Kidney epithelial cell (primary cell): ENCODE measurements at regions not wholly inside any gene's neighbourhood (a gene's known extent, or its start where the extent isn't known, plus 50 kb on each side); places are given as distances from the start of the nearest gene placed in this dataset.
A peak's percentile ranks its signal among the peaks of the same experiment; 100 is the strongest.
"Not testable (repeated sequence)": the region's sequence is repeated elsewhere in the genome, so short reads cannot be mapped to it uniquely, and the experiment has no call there.

ENCODE experiments used
- DNase-seq: peaks from one replicate; pipeline ENCODE4 v3.0.0-alpha.2; 2010; ENCODE audit warnings: low read depth
- H3K27me3 ChIP-seq: 2 replicates; pipeline ENCODE4 v1.6.0; 2011; ENCODE audit warnings: low read length; ENCODE audit not compliant: control insufficient read depth, insufficient read depth
- H3K36me3 ChIP-seq: 2 replicates; pipeline ENCODE4 v1.5.1; 2011; ENCODE audit warnings: low read length; ENCODE audit not compliant: control insufficient read depth, insufficient read depth
- H3K4me3 ChIP-seq: 2 replicates; pipeline ENCODE4 v1.5.1; 2011; ENCODE audit warnings: low read depth, mild to moderate bottlenecking, control low read depth, low read length
- TF ChIP-seq, protein P1 (sequence below): IDR thresholded peaks from 2 replicates; pipeline ENCODE4 v1.5.1; 2011; ENCODE audit warnings: mild to moderate bottlenecking, moderate library complexity, low read length, control low read depth, inconsistent platforms; ENCODE audit not compliant: insufficient read depth, poor library complexity, severe bottlenecking

DNA sequence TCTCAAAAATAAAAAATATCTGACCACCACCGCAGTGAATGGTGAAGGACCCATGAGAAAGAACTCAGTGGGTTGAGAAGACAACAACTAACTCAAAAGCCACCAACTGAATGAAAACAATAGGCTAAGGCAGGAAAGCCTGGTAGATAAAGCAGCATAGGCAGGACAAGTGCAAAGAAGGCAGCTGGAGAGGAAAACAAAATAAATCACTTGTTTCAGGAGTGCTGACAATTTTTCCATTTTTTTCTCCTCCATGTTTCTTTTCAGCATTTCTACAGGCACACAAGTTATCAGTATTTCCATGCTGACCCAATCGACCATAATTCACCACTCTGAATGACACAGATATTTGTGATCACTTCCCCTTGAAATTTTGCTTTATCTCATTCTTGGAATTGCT lies 597.8 kb downstream of the LIG4 start:
- no peak for DNase-seq
- Histone ChIP-seq H3K27me3 (no peaks in the 10 kb centered on the region), H3K4me3 (no peak overlapping the region), H3K36me3 (no peaks in the 10 kb centered on the region)
- TF ChIP-seq, protein P1, sequence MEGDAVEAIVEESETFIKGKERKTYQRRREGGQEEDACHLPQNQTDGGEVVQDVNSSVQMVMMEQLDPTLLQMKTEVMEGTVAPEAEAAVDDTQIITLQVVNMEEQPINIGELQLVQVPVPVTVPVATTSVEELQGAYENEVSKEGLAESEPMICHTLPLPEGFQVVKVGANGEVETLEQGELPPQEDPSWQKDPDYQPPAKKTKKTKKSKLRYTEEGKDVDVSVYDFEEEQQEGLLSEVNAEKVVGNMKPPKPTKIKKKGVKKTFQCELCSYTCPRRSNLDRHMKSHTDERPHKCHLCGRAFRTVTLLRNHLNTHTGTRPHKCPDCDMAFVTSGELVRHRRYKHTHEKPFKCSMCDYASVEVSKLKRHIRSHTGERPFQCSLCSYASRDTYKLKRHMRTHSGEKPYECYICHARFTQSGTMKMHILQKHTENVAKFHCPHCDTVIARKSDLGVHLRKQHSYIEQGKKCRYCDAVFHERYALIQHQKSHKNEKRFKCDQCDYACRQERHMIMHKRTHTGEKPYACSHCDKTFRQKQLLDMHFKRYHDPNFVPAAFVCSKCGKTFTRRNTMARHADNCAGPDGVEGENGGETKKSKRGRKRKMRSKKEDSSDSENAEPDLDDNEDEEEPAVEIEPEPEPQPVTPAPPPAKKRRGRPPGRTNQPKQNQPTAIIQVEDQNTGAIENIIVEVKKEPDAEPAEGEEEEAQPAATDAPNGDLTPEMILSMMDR, result no peak

DNA sequence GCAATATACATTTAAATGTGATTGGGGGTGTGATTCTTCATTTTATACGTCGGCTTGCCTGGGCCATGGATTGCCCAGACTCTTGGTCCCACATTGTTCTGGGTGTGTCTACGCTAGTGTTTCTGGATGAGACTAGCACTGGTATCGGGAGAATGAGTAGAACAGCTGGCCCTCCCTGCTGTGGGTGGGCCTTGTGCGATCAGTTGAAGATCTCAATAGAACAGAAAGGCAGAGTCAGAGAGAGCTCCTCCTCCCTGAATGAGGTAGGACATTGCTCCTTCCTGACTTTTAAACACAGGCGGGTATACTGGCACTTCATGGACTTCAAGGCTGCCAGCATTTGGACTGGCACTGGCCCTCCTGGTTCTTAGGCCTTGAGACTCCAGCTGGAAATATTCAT lies 603.0 kb downstream of the LIG4 start:
- TF ChIP-seq, protein P1, result no peak
- no peak overlapping the region for H3K4me3 ChIP-seq
- no peak for DNase-seq
- H3K36me3 ChIP-seq, result no peaks in the 10 kb centered on the region
- H3K27me3 ChIP-seq, result no peaks in the 10 kb centered on the region

DNA sequence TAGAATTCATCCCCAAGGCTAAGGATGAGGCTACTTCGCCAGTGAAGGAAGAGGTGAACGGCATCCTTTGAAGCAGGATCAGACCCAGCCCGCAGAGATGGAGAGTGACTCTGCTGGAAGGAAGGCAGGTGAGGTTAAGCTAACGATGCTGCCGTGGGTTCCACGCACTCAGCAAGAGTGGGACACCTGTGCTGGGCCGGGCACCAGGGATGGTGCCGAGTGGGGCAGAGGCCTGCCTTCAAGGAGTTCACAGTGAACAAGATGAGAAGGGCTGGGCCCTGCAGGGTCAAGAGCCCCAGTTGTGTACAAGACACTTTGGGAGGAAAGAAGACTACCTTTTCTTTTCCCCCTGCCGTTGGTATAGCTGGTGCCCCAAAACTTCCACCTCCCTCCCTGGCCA lies 606.6 kb downstream of the LIG4 start:
- no peaks in the 10 kb centered on the region for H3K36me3 ChIP-seq
- H3K27me3 ChIP-seq, result no peaks in the 10 kb centered on the region
- TF ChIP-seq, protein P1, result no peak
- DNase-seq, result no peak
- no peak overlapping the region for H3K4me3 ChIP-seq

DNA sequence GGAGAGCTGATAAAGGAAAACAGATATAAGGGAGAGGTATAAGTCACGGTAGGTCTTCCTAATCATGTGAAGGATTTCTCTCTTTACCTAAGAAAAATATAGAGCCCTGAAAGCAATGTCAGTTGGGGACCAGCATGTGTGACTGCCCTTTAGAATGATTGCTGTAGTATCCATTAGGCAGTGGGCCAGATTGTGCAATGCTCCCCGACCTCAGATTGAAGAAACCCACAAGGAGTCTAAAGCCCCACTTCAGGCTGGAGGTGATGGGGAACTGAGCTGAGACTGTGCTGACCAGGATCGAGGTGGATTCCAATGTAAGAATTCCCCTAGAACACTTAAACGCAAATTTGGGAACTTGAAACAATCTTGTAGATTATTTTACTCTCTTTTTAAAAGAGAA lies 614.4 kb downstream of the LIG4 start:
- no peaks in the 10 kb centered on the region for H3K36me3 ChIP-seq
- no peak for DNase-seq
- no peaks in the 10 kb centered on the region for H3K27me3 ChIP-seq
- H3K4me3 ChIP-seq, result no peak overlapping the region
- TF ChIP-seq, protein P1, result no peak

DNA sequence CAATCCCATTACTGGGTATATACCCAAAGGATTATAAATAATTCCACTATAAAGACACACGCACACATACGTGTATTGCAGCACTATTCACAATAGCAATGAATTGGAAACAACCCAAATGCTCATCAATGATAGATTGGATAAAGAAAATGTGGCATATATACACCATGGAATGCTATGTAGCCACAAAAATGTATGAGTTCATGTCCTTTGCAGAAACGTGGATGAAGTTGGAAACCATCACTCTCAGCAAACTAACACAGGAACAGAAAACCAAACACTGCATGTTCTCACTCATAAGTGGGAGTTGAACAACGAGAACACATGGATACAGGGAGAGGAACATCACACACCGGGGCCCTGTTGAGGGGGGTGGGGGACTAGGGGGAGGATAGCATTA lies 619.0 kb downstream of the LIG4 start:
- not testable (repeated sequence) for H3K36me3 ChIP-seq, H3K27me3 ChIP-seq, DNase-seq, H3K4me3 ChIP-seq

DNA sequence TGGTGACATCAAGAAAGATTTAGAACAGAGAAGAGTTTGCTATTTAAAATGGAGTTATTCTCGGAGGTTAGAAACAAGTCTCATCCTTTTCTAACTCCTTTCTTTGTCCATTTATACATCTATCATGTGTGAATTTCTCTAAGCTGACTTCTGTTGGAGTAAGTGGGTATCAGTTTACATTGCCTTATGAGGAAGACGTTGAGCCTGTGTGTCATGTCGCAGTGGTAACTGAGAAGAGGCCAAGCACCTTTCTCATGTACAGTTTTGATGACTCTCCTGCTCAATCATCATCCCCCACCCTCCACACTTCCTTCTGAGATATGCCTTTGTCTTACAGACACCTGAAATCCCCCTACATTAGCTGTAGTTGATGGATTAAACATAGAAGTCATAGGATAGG lies 624.8 kb downstream of the LIG4 start:
- no peaks in the 10 kb centered on the region for H3K36me3 ChIP-seq
- no peak overlapping the region for H3K4me3 ChIP-seq
- no peaks in the 10 kb centered on the region for H3K27me3 ChIP-seq
- DNase-seq, result peak; percentile 23
- TF ChIP-seq, protein P1, result no peak
